Astrocyte (in vitro differentiated cells and primary cell): ENCODE measurements at regions not wholly inside any gene's neighbourhood (a gene's known extent, or its start where the extent isn't known, plus 50 kb on each side); places are given as distances from the start of the nearest gene placed in this dataset.

Experiments
- EZH2 ChIP-seq: IDR thresholded peaks from 2 replicates; pipeline ENCODE4 v1.6.1; 2012; ENCODE audit warnings: mild to moderate bottlenecking, low read length, inconsistent platforms; ENCODE audit not compliant: insufficient read depth
- TF ChIP-seq, protein P1 (sequence below): IDR thresholded peaks from 2 replicates; pipeline ENCODE4 v1.5.1; 2011; ENCODE audit warnings: low read depth, mild to moderate bottlenecking, inconsistent platforms, low read length, moderate library complexity; ENCODE audit not compliant: insufficient read depth

DNA sequence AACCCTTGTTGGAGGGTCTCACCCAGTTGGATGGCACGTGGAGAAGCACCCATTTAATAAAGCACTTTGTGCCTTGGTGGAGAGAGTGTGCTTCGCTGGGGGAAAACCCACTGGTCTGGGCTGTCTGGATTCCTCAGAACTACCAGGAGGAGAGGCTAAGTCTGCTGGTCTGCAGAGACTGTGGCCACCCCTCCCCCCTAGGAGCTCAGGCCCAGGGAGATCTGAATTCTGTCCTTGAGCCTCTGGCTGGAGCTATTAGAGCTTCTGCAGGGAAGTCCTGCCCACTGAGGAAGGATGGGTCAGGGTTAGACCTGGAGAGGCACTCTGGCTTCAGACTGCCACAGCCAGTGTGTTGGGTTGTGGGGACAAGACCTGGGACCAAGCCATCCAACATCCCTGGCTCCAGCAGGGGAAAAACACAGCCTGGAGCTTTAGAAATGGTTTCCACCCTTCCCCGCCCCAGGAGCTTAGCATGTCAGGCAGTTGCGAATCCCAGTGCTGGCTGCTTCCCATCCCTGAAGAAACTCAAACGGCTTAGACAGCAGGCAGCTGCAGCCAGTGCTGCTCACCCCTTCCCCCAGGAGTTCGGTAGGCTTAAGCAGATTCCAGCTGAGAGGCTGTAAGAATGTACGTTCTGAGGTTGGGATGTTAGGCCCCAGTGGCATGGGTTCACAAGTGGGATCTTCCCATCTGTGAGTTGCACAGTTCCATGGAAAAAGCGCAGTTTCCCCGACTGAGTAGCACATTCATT, 288.3 kb downstream of the TGFB2 start:
- TF ChIP-seq, protein P1, sequence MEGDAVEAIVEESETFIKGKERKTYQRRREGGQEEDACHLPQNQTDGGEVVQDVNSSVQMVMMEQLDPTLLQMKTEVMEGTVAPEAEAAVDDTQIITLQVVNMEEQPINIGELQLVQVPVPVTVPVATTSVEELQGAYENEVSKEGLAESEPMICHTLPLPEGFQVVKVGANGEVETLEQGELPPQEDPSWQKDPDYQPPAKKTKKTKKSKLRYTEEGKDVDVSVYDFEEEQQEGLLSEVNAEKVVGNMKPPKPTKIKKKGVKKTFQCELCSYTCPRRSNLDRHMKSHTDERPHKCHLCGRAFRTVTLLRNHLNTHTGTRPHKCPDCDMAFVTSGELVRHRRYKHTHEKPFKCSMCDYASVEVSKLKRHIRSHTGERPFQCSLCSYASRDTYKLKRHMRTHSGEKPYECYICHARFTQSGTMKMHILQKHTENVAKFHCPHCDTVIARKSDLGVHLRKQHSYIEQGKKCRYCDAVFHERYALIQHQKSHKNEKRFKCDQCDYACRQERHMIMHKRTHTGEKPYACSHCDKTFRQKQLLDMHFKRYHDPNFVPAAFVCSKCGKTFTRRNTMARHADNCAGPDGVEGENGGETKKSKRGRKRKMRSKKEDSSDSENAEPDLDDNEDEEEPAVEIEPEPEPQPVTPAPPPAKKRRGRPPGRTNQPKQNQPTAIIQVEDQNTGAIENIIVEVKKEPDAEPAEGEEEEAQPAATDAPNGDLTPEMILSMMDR, result no peak
- no peak for TF ChIP-seq EZH2
